ENCODE measurements at regions not wholly inside any gene's neighbourhood (a gene's known extent, or its start where the extent isn't known, plus 50 kb on each side); places are given as distances from the start of the nearest gene placed in this dataset.

GRCh38 chr12:107242189-107242588 is 148.8 kb upstream of the CRY1 start (continued):
- no peak for TF ChIP-seq ZNF232 (CRISPR knock-in tag; IDR thresholded peaks at IDR 0.05)
- no peak for TF ChIP-seq EZH2 (IDR thresholded peaks at IDR 0.05; ENCODE audit: borderline replicate concordance, low read depth, low read length)
- TF ChIP-seq IRF2 (CRISPR knock-in tag; IDR thresholded peaks at IDR 0.05) = no peak

- TF ChIP-seq ZZZ3 (IDR thresholded peaks at IDR 0.05) (no peak), THRB (CRISPR knock-in tag; conservative IDR thresholded peaks at IDR 0.05) (no peak), PRDM10 (IDR thresholded peaks at IDR 0.05; ENCODE audit: partially characterized antibody) (no peak)
- H3K79me2 ChIP-seq (ENCODE audit: control insufficient read depth, insufficient read depth, low read length) = no peaks in the 10 kb centered on the region
- FAIRE-seq (no peak), ATAC-seq (no peak), DNase-seq (ENCODE audit: extremely low read depth in 1 of 4, low spot score in 3 of 4) (no peak)
- ChIA-PET POLR2A (interaction anchor here (0.6 kb wide), 1 partner anchor 747 kb away, joined by 3 read pairs; no protein-coding TSS in a partner anchor), CTCF (ENCODE audit: low intra/inter-chr PET ratio) (no interaction called here)
- no peaks in the 10 kb centered on the region for H4K20me1 ChIP-seq (replicated peaks; ENCODE audit: control insufficient read depth, insufficient read depth, low read length)
- in situ Hi-C loops (cut with MboI) = no loop called here
- no peak overlapping the region for H3K9ac ChIP-seq (ENCODE audit: insufficient read depth in 1 of 2, low read depth in 2 of 2, low read length in 2 of 2)
- WGBS (ENCODE audit: insufficient coverage, low coverage, missing lambda C conversion rate) = 5% methylated on average over 3 of the region's 4 CpGs
- no peaks in the 10 kb centered on the region for H3K4me1 ChIP-seq (replicated peaks in 1 of 2; ENCODE audit: control insufficient read depth in 2 of 2, insufficient read depth in 2 of 2, low read length in 2 of 2)
- H3K36me3 ChIP-seq (ENCODE audit: control insufficient read depth, insufficient read depth, low read length) = no peaks in the 10 kb centered on the region
- no peaks in the 10 kb centered on the region for H3K9me3 ChIP-seq (replicated peaks; ENCODE audit: control insufficient read depth, insufficient read depth, low read depth, low read length)
- no peaks in the 10 kb centered on the region for H3K9me1 ChIP-seq (ENCODE audit: control insufficient read depth, insufficient read depth, low read length)
- H3K4me2 ChIP-seq (ENCODE audit: insufficient read depth, low read length) = no peak overlapping the region
- no peak overlapping the region for H3K27ac ChIP-seq (ENCODE audit: extremely low read depth, low read depth, low read length)
- intact Hi-C loops (cut with micrococcal nuclease) = no loop called here
- H3K27me3 ChIP-seq (ENCODE audit: control insufficient read depth in 2 of 2, insufficient read depth in 2 of 2, low read length in 2 of 2) = peaks cover 0 to 8% of the 10 kb centered on the region in 2 experiments; a peak in 2 of 5 replicates
- H3K4me3 ChIP-seq = no peak overlapping the region
- no TSS peak for BruUV-seq (replicated peaks)
- H2AFZ ChIP-seq (ENCODE audit: low read depth, low read length) = no peak overlapping the region
These were observed 150.0 kb upstream of the CRY1 start for GRCh38 chr12:107243341-107243740.
